ENCODE measurements at regions not wholly inside any gene's neighbourhood (a gene's known extent, or its start where the extent isn't known, plus 50 kb on each side); places are given as distances from the start of the nearest gene placed in this dataset.

DNA sequence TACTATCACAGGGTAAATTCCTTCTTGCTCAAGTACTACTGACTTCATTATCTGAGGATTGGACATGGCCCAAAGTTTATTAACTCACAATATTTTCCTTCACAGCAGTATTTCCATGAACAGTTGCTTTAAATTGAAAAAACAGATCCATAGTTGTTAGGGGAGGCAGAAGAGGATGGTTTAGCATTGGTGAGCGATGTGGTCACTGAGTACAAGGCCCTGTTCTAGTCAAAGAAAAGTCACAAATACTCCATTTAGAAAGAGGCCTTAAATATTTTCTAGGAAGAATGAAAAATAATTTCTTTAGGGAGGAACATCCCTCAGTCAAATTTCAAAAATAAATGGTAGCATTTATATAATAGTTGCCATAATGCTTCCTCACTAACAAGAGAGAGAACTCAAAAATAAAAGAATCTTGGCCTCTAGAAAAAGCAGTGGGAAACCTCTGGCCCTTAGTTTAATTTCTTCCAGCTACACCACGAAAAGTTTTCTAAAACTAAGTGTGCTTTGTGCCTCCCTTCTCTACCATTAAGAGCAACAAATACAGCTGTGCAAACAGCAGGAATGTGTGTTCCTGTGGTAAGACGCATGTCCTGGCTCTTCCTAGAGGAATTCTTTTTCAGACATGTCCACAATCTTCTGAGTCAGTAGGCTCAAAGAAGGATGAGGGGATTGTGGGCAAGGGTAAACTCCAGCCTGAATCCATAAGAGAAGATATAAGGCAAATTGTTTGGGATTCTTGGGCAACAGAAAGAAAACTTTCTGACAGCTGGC, 105.7 kb downstream of the HOXA1 start:
- Histone ChIP-seq H3K9me1 (ENCODE audit: control insufficient read depth, insufficient read depth, low read length) (no peaks in the 10 kb centered on the region), H3K4me1 (replicated peaks in 1 of 2; ENCODE audit: control insufficient read depth in 2 of 2, insufficient read depth in 2 of 2, low read length in 2 of 2) (no peaks in the 10 kb centered on the region), H3K4me3 (no peak overlapping the region), H3K9ac (ENCODE audit: insufficient read depth in 1 of 2, low read depth in 2 of 2, low read length in 2 of 2) (no peak overlapping the region), H2AFZ (ENCODE audit: low read depth, low read length) (no peak overlapping the region), H3K79me2 (ENCODE audit: control insufficient read depth, insufficient read depth, low read length) (no peaks in the 10 kb centered on the region), H3K36me3 (ENCODE audit: control insufficient read depth, insufficient read depth, low read length) (no peaks in the 10 kb centered on the region), H3K27me3 (ENCODE audit: control insufficient read depth in 2 of 2, insufficient read depth in 2 of 2, low read length in 2 of 2) (no peaks in the 10 kb centered on the region; a peak in 1 of 5 replicates), H4K20me1 (replicated peaks; ENCODE audit: control insufficient read depth, insufficient read depth, low read length) (no peaks in the 10 kb centered on the region), H3K27ac (ENCODE audit: extremely low read depth, low read depth, low read length) (no peak overlapping the region), H3K9me3 (replicated peaks; ENCODE audit: control insufficient read depth, insufficient read depth, low read depth, low read length) (no peaks in the 10 kb centered on the region), H3K4me2 (ENCODE audit: insufficient read depth, low read length) (no peak overlapping the region)
- ChIA-PET POLR2A (no interaction called here), CTCF (ENCODE audit: low intra/inter-chr PET ratio) (no interaction called here)
- in situ Hi-C loops (cut with MboI) = no loop called here
- no peak for TF ChIP-seq MEF2D (tag; conservative IDR thresholded peaks at IDR 0.05; ENCODE audit: low read depth)
- TF ChIP-seq, protein P1, sequence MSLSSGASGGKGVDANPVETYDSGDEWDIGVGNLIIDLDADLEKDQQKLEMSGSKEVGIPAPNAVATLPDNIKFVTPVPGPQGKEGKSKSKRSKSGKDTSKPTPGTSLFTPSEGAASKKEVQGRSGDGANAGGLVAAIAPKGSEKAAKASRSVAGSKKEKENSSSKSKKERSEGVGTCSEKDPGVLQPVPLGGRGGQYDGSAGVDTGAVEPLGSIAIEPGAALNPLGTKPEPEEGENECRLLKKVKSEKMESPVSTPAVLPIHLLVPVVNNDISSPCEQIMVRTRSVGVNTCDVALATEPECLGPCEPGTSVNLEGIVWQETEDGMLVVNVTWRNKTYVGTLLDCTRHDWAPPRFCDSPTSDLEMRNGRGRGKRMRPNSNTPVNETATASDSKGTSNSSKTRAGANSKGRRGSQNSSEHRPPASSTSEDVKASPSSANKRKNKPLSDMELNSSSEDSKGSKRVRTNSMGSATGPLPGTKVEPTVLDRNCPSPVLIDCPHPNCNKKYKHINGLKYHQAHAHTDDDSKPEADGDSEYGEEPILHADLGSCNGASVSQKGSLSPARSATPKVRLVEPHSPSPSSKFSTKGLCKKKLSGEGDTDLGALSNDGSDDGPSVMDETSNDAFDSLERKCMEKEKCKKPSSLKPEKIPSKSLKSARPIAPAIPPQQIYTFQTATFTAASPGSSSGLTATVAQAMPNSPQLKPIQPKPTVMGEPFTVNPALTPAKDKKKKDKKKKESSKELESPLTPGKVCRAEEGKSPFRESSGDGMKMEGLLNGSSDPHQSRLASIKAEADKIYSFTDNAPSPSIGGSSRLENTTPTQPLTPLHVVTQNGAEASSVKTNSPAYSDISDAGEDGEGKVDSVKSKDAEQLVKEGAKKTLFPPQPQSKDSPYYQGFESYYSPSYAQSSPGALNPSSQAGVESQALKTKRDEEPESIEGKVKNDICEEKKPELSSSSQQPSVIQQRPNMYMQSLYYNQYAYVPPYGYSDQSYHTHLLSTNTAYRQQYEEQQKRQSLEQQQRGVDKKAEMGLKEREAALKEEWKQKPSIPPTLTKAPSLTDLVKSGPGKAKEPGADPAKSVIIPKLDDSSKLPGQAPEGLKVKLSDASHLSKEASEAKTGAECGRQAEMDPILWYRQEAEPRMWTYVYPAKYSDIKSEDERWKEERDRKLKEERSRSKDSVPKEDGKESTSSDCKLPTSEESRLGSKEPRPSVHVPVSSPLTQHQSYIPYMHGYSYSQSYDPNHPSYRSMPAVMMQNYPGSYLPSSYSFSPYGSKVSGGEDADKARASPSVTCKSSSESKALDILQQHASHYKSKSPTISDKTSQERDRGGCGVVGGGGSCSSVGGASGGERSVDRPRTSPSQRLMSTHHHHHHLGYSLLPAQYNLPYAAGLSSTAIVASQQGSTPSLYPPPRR (CRISPR knock-in tag; IDR thresholded peaks at IDR 0.05; ENCODE audit: borderline replicate concordance) = no peak
- TF ChIP-seq SRSF9 (IDR thresholded peaks at IDR 0.05; ENCODE audit: borderline replicate concordance, low read depth, low read length) = no peak
- TF ChIP-seq RCOR1 (IDR thresholded peaks at IDR 0.05; ENCODE audit: borderline replicate concordance in 1 of 2, low read depth in 2 of 2, low read length in 2 of 2) = no peak
- TF ChIP-seq CREM (IDR thresholded peaks at IDR 0.05; ENCODE audit: low read depth) = no peak
- no peak for TF ChIP-seq PHB (CRISPR knock-in tag; IDR thresholded peaks at IDR 0.05)
- TF ChIP-seq MCM7 (IDR thresholded peaks at IDR 0.05) = no peak
- TF ChIP-seq SMARCB1 (IDR thresholded peaks at IDR 0.05; ENCODE audit: insufficient read length, low read depth) = no peak
- TF ChIP-seq PHF21A (IDR thresholded peaks at IDR 0.05; ENCODE audit: borderline replicate concordance, low read depth) = no peak
- 3% methylated on average over 3 of the region's 3 CpGs for whole genome bisulfite sequencing (ENCODE audit: insufficient coverage, low coverage, missing lambda C conversion rate)
- intact Hi-C loops (cut with micrococcal nuclease) = loop anchor here (10.0 kb wide), 1 partner anchor 915 kb away; no protein-coding TSS in a partner anchor
- FAIRE-seq (no peak), DNase-seq (ENCODE audit: extremely low read depth in 1 of 4, low spot score in 3 of 4) (no peak), ATAC-seq (no peak)
- no TSS peak for BruUV-seq (replicated peaks)

Measured in K562 (cell line).